UCSD-AML1 (cell line): ENCODE measurements at regions not wholly inside any gene's neighbourhood (a gene's known extent, or its start where the extent isn't known, plus 50 kb on each side); places are given as distances from the start of the nearest gene placed in this dataset.

Experiments
- DNase-seq: peaks from one replicate; lab custom pipeline; 2025; ENCODE audit not compliant: unreplicated experiment; lab: John Stamatoyannopoulos, UW

DNA sequence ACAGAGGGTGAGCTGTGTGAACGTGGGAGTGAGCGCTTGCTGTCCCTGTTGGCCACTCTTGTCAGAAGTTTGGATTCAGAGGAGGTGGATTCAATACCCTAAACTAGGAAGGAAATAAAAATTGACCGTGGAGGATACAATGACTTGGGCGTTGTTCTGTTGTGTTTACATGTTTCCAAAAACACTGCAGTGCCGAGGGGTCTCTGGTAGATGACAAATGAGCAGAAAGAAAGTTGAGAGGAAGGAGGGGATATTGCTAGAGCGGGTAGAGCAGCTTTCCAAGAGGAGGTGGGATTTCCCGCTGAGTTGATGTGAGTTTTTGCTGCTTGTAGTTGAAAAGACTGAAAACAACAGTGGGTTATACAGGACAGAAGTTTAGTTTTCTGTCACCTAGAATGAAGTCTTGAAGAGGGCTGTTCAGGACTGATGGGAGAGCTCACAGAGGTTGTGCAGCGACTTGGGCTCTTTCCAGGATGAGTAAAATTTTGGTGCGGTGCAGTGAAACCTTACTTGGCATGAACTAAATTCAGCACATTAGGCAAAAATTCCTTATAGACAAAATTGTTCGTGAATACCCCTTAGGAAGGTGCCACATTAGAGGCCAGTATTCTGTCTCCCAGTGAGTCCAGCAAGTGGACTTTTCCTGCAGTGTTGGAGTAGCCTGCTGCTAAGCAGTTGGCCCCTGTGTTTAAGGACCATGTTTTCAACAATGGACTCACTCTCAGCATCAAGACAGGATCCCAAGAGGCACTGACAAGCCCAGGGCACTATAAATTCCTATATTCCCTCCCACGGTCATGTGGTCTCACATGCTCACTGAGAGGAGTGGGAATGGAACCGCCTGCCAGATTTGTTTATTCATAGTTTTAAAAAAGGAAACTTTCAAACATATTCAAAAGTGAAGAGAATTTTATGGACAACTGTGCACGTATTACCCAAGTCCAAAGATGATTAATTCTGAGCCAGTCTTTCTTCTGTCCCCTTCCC is 435.0 kb upstream of the C2CD4B start:
- no peak for DNase-seq

DNA sequence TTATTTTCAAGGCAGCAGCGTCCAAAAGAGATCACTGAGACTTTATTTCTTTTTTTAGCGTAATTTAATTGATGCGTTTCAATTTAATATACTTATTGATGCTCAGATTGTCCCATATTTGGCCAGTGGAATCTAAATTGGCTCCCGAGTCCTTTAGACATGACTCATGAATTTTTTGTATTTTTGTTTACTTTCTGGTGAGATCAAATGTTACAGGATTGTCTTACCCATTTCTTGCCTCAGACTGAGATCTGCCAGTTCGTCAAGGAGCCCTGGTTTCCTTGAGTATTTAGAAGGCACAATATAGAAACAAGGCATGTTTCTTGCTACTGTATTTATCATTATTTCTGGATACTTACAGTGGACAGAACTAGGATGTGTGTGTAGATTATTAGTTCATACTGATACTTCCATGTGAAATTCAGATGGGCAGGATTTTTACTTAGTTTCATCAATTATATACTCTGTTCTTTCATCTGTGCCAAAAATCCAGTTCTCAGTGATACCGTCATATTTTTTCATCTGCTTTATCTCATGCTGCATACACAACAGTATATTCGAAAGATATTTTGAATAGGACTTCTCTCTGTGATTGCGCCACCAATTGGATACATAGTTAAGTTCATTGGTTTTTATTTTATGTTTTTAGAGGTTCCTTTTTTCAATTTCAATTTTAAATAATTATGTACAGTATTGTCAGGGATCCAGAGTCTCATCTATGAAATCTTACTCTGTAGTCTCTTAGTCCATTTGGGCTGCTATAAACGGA is 436.9 kb upstream of the C2CD4B start:
- no peak for DNase-seq

GRCh38 chr15:62603742-62604141 is 438.7 kb upstream of the C2CD4B start:
- DNase-seq = no peak

DNA sequence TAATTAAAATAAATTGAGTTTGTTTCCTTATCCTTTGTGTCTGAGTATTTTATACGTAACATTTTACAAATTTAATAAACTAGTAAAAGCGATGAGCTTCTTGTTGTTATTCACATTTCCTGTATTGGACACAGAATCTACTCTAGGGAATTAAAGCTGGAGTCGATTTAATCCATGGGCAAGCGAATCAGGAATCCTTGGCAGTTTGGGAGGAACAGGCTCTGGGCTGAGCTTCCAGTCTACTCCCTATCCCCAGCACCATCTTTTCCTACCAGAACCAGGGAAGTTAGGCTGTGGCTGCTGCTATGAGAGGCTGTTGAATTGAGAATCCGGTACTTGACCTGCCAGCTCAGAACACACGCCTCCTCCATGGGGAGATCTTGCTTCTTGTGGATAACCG is 437.3 kb upstream of the TPM1 start:
- no peak for DNase-seq

DNA sequence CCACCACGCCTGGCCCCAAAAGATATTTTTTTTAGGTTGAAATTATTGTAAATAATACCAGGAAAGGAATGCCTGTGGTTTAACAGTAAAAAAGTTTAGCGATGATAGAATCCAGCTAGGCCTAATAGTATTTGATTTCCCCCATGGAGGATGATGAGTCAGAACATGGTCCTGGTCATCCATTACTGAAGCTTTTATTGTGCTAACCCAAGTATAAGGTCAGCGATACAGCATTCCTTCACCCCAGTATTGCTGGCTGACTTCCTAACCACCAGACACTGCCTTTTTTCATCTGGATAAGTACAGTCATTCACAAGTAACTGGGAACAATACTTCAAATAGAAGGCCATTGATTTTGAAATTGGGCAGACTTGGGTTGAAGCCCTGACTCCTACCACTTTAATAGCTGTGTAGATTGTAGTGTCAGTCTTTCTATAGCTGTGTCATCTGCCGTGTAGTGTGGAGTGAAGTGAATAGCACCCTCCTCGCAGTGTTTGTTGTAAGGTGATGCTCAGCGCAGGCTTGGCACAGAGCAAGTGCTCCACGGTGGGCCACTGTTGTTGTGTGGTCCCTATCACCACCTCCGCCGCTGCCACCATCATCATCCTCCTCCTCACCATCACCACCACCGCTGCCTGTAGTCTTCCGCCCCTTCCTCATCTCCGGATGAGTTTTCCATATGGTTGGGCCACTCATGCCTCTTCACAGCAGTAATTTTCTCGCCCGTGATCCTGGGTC is 436.0 kb upstream of the TPM1 start:
- DNase-seq = no peak

DNA sequence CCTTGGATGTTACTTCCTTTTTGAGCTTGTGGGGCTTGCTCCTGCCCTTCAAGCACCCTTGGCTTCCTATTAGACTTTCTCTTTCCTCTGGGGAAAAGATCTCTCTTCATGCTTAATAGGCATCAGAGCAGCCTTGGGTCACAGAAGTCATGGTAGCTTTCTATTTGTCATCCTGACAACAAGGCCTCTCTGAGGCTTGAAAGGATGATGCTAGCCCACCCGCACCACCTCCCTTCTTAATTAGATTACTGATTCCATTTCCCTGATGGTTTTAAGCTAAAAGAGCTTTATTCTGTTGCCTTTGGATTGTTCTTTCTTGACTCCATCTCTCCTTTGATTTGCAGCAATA is 435.5 kb upstream of the TPM1 start:
- no peak for DNase-seq

DNA sequence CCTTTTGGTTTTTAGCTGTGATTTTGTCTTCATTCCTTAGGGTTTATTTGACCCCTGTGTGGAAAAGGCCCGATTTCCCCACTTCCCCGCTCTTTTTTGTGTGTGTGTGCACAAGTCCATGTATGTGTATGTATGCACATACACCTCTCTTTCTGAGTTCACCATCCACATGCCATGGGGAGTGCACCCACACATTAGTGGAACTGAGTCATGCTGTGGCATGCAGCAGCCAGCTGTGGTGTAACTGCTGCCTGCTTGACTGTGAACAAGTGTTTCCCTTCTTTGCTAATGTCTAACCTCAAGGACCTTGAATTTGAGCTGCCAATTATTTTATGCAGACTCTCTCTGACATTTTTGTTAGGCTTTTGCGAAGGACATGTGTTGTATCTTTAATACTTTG is 434.9 kb upstream of the TPM1 start:
- no peak for DNase-seq

- DNase-seq = no peak
Observed at GRCh38 chr15:62608369-62608768, 434.2 kb upstream of the TPM1 start.

- no peak for DNase-seq
Observed at GRCh38 chr15:62610265-62610869, 432.2 kb upstream of the TPM1 start.

DNA sequence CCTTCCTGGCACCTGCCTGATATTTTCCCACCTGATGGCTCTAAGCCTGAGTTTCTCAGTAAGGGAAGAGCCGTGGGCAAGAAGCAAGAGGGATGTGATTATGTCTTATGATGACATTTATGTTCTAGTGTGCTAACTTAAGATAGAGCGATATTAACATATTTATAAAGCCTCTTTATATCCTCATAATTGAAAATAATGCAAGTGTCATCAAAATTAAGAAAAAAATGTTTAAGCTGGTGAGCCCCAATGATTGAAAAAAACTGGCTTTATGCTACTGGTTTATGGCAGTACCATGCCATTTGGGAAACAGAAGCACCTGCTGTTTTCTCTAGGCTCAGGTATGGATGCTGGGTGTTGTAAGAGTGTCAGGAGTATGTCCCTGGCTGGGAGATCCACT is 431.5 kb upstream of the TPM1 start:
- no peak for DNase-seq

- no peak for DNase-seq
Observed at GRCh38 chr15:62612183-62612733, 430.3 kb upstream of the TPM1 start.

GRCh38 chr15:62612771-62613170 is 429.8 kb upstream of the TPM1 start:
- no peak for DNase-seq

DNA sequence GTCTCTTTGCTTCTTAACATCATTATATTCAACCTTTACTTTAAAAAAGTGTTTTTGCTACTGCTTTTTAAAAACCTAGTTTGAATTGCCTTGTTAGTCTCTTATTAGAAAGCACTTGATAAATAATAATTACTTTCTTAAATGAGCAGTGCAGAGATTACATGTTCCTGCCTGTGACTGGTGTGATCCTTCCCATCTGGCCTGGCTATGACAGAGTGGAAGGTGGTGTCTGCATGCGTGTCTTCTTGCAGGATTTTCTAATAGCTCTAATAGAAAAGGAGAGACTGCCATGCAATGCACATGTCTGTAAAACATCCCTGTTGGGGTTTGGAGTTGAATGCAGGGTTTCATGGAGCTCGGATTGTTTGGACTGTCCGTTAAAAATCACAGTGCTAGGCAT is 425.8 kb upstream of the TPM1 start:
- no peak for DNase-seq

GRCh38 chr15:62617741-62618140 is 424.8 kb upstream of the TPM1 start:
- DNase-seq = no peak

DNA sequence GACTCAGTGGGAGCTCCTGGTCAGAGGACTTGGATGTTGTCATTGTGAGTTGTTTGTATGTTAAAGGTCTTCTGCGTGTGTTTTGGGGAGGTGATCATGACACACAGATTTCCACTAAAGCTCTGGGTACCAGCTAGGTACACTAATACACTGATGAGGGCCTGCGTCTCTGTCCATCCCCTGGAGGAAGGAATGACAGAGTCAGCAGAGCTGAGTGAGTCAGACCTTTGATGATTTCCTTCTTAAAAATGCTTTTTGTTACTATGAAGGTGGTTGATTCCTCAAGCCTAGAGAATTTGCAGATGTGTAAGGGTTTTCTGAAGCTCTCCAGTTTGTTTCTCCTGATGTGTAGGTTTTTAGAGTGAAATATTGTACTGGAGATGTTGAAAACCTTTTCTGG is 424.1 kb upstream of the TPM1 start:
- no peak for DNase-seq

- no peak for DNase-seq
Observed at GRCh38 chr15:62618846-62619504, 423.6 kb upstream of the TPM1 start.

DNA sequence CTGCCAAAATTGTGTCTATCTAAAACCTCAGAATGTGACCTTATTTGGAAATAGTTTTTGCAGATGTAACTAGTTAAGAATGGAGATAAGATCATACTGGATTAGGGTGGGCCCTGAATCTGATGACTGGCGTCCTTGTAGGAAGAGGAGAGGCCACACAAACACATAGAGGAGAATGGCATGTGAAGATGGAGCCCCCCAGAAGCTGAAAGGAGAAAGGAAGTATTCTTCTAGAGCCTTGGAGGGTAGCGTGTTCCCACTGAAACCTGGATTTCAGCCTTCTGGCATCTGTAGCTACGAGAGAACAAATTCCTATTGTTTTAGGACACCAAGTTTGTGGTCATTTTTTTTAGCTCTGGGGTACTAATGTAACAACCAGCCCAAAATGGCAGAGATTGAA is 423.0 kb upstream of the TPM1 start:
- no peak for DNase-seq

DNA sequence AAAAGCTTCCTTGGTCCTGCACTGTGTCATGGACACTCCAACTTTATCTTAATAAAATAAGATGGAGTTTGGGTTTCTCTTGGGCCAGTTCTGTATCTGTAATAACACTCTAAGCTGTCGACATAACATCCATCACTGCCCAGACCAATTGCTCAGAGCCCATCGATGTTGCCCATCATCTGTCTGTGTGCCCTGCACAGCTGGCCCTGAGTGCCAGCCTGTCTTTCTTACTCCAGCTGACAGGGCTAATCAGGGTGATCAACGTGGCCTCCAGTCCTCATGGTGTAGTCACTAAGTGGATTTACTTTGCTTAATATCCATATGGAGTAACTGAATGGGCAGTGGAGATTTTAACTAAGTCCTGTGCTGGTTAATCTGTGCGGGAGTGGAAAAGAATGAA is 419.8 kb upstream of the TPM1 start:
- no peak for DNase-seq

- no peak for DNase-seq
Observed at GRCh38 chr15:62624547-62625378, 417.8 kb upstream of the TPM1 start.
